GM12891 (cell line): ENCODE measurements at regions not wholly inside any gene's neighbourhood (a gene's known extent, or its start where the extent isn't known, plus 50 kb on each side); places are given as distances from the start of the nearest gene placed in this dataset.

Source experiments
- POLR2AphosphoS5 ChIP-seq: IDR thresholded peaks from 2 replicates; pipeline ENCODE4 v1.6.1; 2011; ENCODE audit warnings: low read depth, low read length, control low read depth
- POU2F2 ChIP-seq: IDR thresholded peaks from 2 replicates; pipeline ENCODE4 v1.6.1; 2011; ENCODE audit warnings: low read depth, mild to moderate bottlenecking, control low read depth, low read length, moderate library complexity

- TF ChIP-seq POU2F2 (no peak), POLR2AphosphoS5 (no peak)
These were observed 136.8 kb downstream of the ADAM29 start for GRCh38 chr4:175054980-175055379.
